Endothelial cell of umbilical vein (primary cell): ENCODE measurements at regions not wholly inside any gene's neighbourhood (a gene's known extent, or its start where the extent isn't known, plus 50 kb on each side); places are given as distances from the start of the nearest gene placed in this dataset.

Source experiments
- EZH2 ChIP-seq: IDR thresholded peaks from 2 replicates; pipeline ENCODE4 v1.6.1; 2012; ENCODE audit warnings: borderline replicate concordance, low read depth, mild to moderate bottlenecking, moderate library complexity, low read length, inconsistent platforms; ENCODE audit not compliant: severe bottlenecking
- FOS ChIP-seq: IDR thresholded peaks from 2 replicates; pipeline ENCODE4 v1.6.1; 2011; ENCODE audit warnings: mild to moderate bottlenecking, low read length, moderate library complexity, borderline replicate concordance; ENCODE audit not compliant: insufficient read depth
- GATA2 ChIP-seq: IDR thresholded peaks from 2 replicates; pipeline ENCODE4 v1.7.0; 2011; ENCODE audit warnings: low read depth, mild to moderate bottlenecking, moderate library complexity, mixed read lengths, low read length; ENCODE audit not compliant: insufficient read length, insufficient read depth
- JUN ChIP-seq: IDR thresholded peaks from 2 replicates; pipeline ENCODE4 v1.6.1; 2011; ENCODE audit warnings: borderline replicate concordance, low read depth; ENCODE audit not compliant: insufficient read length, insufficient read depth
- POLR2A ChIP-seq: IDR thresholded peaks from 2 replicates; pipeline ENCODE4 v1.6.1; 2012; ENCODE audit warnings: low read depth, mild to moderate bottlenecking, control low read depth, low read length
- POLR2AphosphoS5 ChIP-seq: IDR thresholded peaks from 2 replicates; pipeline ENCODE4 v1.6.1; 2012; ENCODE audit warnings: low read depth, mild to moderate bottlenecking, control low read depth, low read length, moderate library complexity; ENCODE audit not compliant: insufficient read depth
- TF ChIP-seq, protein P1 (sequence below), 2 donors: IDR thresholded peaks; 1 replicate in 1 of 2; 2 replicates in 1 of 2; pipeline ENCODE4 v1.5.1; 2011; ENCODE audit warnings: low read length in 2 of 2, mild to moderate bottlenecking in 2 of 2, moderate library complexity in 2 of 2, control low read depth in 1 of 2, inconsistent platforms in 1 of 2, low read depth in 1 of 2; ENCODE audit not compliant: insufficient read depth in 1 of 2; ENCODE audit errors: extremely low read depth in 1 of 2
- TF ChIP-seq, protein P2 (sequence below): IDR thresholded peaks from 2 replicates; pipeline ENCODE4 v1.6.1; 2011; ENCODE audit not compliant: insufficient read depth, insufficient read length

DNA sequence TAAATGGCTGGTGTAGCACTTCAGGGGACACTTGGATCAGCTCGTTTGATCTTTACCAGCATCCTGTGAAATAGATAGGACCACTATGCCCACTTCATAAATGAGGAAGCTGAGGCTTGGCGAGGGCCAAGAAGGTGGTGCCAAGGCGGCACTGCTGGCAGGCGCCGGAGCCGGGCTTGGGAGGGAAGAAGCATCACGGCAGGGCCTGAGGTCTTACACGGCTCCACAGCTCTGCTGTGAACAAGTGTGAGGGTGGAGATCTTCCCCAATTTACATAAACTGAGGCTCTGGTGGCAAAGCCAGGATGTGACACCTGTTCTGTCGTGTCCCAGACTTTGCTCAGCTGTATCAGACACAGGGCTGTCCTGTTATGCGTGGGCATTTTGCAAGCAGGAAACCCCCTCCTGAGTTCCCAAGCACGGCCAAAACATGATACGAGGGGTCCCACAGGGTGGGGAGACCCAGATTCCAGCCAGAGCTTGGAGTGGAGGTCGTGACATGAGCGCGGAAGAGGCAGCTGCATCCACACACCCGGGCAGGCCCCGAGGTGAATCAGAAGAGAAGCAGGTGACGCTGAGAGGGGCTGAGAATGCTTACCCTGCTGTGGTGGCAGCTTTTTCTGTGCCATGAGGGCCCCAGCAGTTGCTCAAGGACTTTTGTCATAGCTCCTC, 117.5 kb upstream of the BOD1 start:
- no peak for TF ChIP-seq POLR2A
- TF ChIP-seq, protein P1, sequence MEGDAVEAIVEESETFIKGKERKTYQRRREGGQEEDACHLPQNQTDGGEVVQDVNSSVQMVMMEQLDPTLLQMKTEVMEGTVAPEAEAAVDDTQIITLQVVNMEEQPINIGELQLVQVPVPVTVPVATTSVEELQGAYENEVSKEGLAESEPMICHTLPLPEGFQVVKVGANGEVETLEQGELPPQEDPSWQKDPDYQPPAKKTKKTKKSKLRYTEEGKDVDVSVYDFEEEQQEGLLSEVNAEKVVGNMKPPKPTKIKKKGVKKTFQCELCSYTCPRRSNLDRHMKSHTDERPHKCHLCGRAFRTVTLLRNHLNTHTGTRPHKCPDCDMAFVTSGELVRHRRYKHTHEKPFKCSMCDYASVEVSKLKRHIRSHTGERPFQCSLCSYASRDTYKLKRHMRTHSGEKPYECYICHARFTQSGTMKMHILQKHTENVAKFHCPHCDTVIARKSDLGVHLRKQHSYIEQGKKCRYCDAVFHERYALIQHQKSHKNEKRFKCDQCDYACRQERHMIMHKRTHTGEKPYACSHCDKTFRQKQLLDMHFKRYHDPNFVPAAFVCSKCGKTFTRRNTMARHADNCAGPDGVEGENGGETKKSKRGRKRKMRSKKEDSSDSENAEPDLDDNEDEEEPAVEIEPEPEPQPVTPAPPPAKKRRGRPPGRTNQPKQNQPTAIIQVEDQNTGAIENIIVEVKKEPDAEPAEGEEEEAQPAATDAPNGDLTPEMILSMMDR (IDR thresholded peaks at IDR 0.05; ENCODE audit: extremely low read depth in 1 of 2, insufficient read depth in 1 of 2, low read depth in 1 of 2, low read length in 2 of 2), result no peak
- TF ChIP-seq FOS, result no peak
- no peak for TF ChIP-seq EZH2
- no peak for TF ChIP-seq POLR2AphosphoS5
- TF ChIP-seq JUN, result no peak
- TF ChIP-seq, protein P2, sequence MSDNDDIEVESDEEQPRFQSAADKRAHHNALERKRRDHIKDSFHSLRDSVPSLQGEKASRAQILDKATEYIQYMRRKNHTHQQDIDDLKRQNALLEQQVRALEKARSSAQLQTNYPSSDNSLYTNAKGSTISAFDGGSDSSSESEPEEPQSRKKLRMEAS, result no peak
- TF ChIP-seq GATA2, result no peak
